Neural cell (in vitro differentiated cells): ENCODE measurements at regions not wholly inside any gene's neighbourhood (a gene's known extent, or its start where the extent isn't known, plus 50 kb on each side); places are given as distances from the start of the nearest gene placed in this dataset.

Source experiments
- H2AFZ ChIP-seq: fragments of 200-600, 300-800 bp; sonication (generic), shearing (Covaris generic); 2 replicates; pipeline ENCODE4 v1.6.0; 2014; ENCODE audit warnings: low read depth, mild to moderate bottlenecking, antibody characterized with exemption, low read length, moderate library complexity
- H3F3A ChIP-seq: fragments of 200-600 bp; shearing (Covaris generic); 2 replicates; pipeline ENCODE4 v1.6.1; 2016; ENCODE audit warnings: mild to moderate bottlenecking, moderate library complexity, mixed read lengths, antibody characterized with exemption, low read length; ENCODE audit not compliant: insufficient read depth, poor library complexity, severe bottlenecking
- H3K27ac ChIP-seq: fragments of 200-600, 300-800 bp; sonication (generic), shearing (Covaris generic); 2 replicates; pipeline ENCODE4 v1.5.1; 2014; ENCODE audit warnings: mild to moderate bottlenecking, low read length, moderate library complexity
- H3K27me3 ChIP-seq: fragments of 300-800, 200-600 bp; sonication (generic), shearing (Covaris generic); 2 replicates; pipeline ENCODE4 v1.6.0; 2014; ENCODE audit warnings: mild to moderate bottlenecking, low read depth, low read length, moderate library complexity; ENCODE audit not compliant: insufficient read depth
- H3K36me3 ChIP-seq: fragments of 300-800, 200-600 bp; sonication (generic), shearing (Covaris generic); 2 replicates; pipeline ENCODE4 v1.5.1; 2014; ENCODE audit warnings: mild to moderate bottlenecking, antibody characterized with exemption, low read length, moderate library complexity; ENCODE audit not compliant: insufficient read depth
- H3K4me2 ChIP-seq: fragments of 300-800, 200-600 bp; sonication (generic), shearing (Covaris generic); 2 replicates; pipeline ENCODE4 v1.6.0; 2014; ENCODE audit warnings: mild to moderate bottlenecking, low read length
- H3K4me3 ChIP-seq: fragments of 300-800, 200-600 bp; sonication (generic), shearing (Covaris generic); 2 replicates; pipeline ENCODE4 v1.5.1; 2014; ENCODE audit warnings: mild to moderate bottlenecking, low read length, moderate library complexity
- H3K79me2 ChIP-seq: fragments of 200-600 bp; shearing (Covaris generic); replicated peaks from 2 replicates; pipeline ENCODE4 v1.6.0; 2014; ENCODE audit warnings: mild to moderate bottlenecking, low read length, moderate library complexity; ENCODE audit not compliant: insufficient read depth
- H3K9ac ChIP-seq: fragments of 300-800, 200-600 bp; sonication (generic), shearing (Covaris generic); 2 replicates; pipeline ENCODE4 v1.6.1; 2016; ENCODE audit warnings: mild to moderate bottlenecking, low read length, mixed read lengths
- H3K9me2 ChIP-seq: fragments of 200-600 bp; shearing (Covaris generic); 2 replicates; pipeline ENCODE4 v1.6.1; 2016; ENCODE audit warnings: mild to moderate bottlenecking, low read length, mixed read lengths; ENCODE audit not compliant: insufficient read depth
- H3K9me3 ChIP-seq: fragments of 200-600, 300-800 bp; sonication (generic), shearing (Covaris generic); 2 replicates; pipeline ENCODE4 v1.6.1; 2016; ENCODE audit warnings: mild to moderate bottlenecking, mixed run types, low read length, moderate library complexity, mixed read lengths
- H4K20me1 ChIP-seq: fragments of 200-600 bp; shearing (Covaris generic); 2 replicates; pipeline ENCODE4 v1.6.1; 2016; ENCODE audit warnings: mild to moderate bottlenecking, mixed run types; ENCODE audit not compliant: insufficient read depth
- CTCF ChIP-seq: fragments of 450-650 bp; IDR thresholded peaks from 2 replicates; pipeline ENCODE4 v1.5.1; 2014; ENCODE audit warnings: antibody characterized with exemption, mild to moderate bottlenecking, moderate library complexity; ENCODE audit not compliant: poor library complexity, severe bottlenecking
- EP300 ChIP-seq: fragments of 450-650 bp; conservative IDR thresholded peaks from 2 replicates; pipeline ENCODE4 v1.6.1; 2014; ENCODE audit warnings: antibody characterized with exemption, mild to moderate bottlenecking, moderate library complexity; ENCODE audit not compliant: poor library complexity, severe bottlenecking
- EZH2 ChIP-seq: fragments of 200-600, 300-800 bp; shearing (Covaris generic), sonication (generic); IDR thresholded peaks from 2 replicates; pipeline ENCODE4 v1.6.1; 2014; ENCODE audit warnings: antibody characterized with exemption, low read length, borderline replicate concordance, mild to moderate bottlenecking; ENCODE audit not compliant: insufficient read depth, poor library complexity, severe bottlenecking
- MXI1 ChIP-seq: fragments of 450-650 bp; conservative IDR thresholded peaks from 2 replicates; pipeline ENCODE4 v1.6.1; 2014; ENCODE audit warnings: antibody characterized with exemption, mild to moderate bottlenecking; ENCODE audit not compliant: poor library complexity, severe bottlenecking
- POLR2AphosphoS5 ChIP-seq: IDR thresholded peaks from 2 replicates; pipeline ENCODE4 v1.6.1; 2012
- RAD21 ChIP-seq: fragments of 450-650 bp; conservative IDR thresholded peaks from 2 replicates; pipeline ENCODE4 v1.6.1; 2014; ENCODE audit warnings: antibody characterized with exemption, mild to moderate bottlenecking, moderate library complexity
- REST ChIP-seq: IDR thresholded peaks from 2 replicates; pipeline ENCODE4 v1.6.1; 2012; ENCODE audit warnings: borderline replicate concordance
- SMC3 ChIP-seq: fragments of 450-650 bp; conservative IDR thresholded peaks from 2 replicates; pipeline ENCODE4 v1.6.1; 2014; ENCODE audit warnings: antibody characterized with exemption, mild to moderate bottlenecking, moderate library complexity; ENCODE audit not compliant: poor library complexity
- TAF1 ChIP-seq: IDR thresholded peaks from 2 replicates; pipeline ENCODE4 v1.6.1; 2012; ENCODE audit warnings: low read depth

- H3K27me3 ChIP-seq = no peaks in the 10 kb centered on the region
- no peaks in the 10 kb centered on the region for H3K9me3 ChIP-seq
- H3K4me2 ChIP-seq = no peak overlapping the region
- no peaks in the 10 kb centered on the region for H4K20me1 ChIP-seq
- no peak overlapping the region for H2AFZ ChIP-seq
- H3F3A ChIP-seq = no peaks in the 10 kb centered on the region
- no peak overlapping the region for H3K27ac ChIP-seq
- H3K4me3 ChIP-seq = no peak overlapping the region
- no peaks in the 10 kb centered on the region for H3K9me2 ChIP-seq
- no peaks in the 10 kb centered on the region for H3K36me3 ChIP-seq
- H3K79me2 ChIP-seq = no peaks in the 10 kb centered on the region
- H3K9ac ChIP-seq = no peak overlapping the region
- TF ChIP-seq EZH2 (no peak), POLR2AphosphoS5 (peak; percentile 68), EP300 (peak; percentile 33)
Observed at GRCh38 chr4:126267689-126268088, 952.9 kb downstream of the FAT4 start.

GRCh38 chr4:126268106-126268505, 953.4 kb downstream of the FAT4 start:
- Histone ChIP-seq H3K27ac (no peak overlapping the region), H3K79me2 (no peaks in the 10 kb centered on the region), H3K9ac (no peak overlapping the region), H3K36me3 (no peaks in the 10 kb centered on the region), H3K27me3 (no peaks in the 10 kb centered on the region), H4K20me1 (no peaks in the 10 kb centered on the region), H3K4me2 (no peak overlapping the region), H3K4me3 (no peak overlapping the region), H3K9me3 (no peaks in the 10 kb centered on the region), H2AFZ (no peak overlapping the region), H3K9me2 (no peaks in the 10 kb centered on the region), H3F3A (no peaks in the 10 kb centered on the region)
- TF ChIP-seq POLR2AphosphoS5 (no peak), SMC3 (no peak), EZH2 (no peak), MXI1 (no peak), EP300 (no peak)

- Histone ChIP-seq H3K9me2 (no peaks in the 10 kb centered on the region), H3K27ac (no peak overlapping the region), H3F3A (no peaks in the 10 kb centered on the region), H3K79me2 (no peaks in the 10 kb centered on the region), H3K9ac (no peak overlapping the region), H4K20me1 (no peaks in the 10 kb centered on the region), H3K27me3 (no peaks in the 10 kb centered on the region), H3K9me3 (no peaks in the 10 kb centered on the region), H3K4me2 (no peak overlapping the region), H3K36me3 (no peaks in the 10 kb centered on the region), H2AFZ (no peak overlapping the region), H3K4me3 (no peak overlapping the region)
- TF ChIP-seq POLR2AphosphoS5 (no peak), RAD21 (no peak), SMC3 (no peak), CTCF (no peak), EP300 (no peak), MXI1 (no peak), EZH2 (no peak), REST (no peak), TAF1 (no peak)
Observed at GRCh38 chr4:126269106-126269505, 954.4 kb downstream of the FAT4 start.
